OCI-LY7 (cell line): ENCODE measurements at regions not wholly inside any gene's neighbourhood (a gene's known extent, or its start where the extent isn't known, plus 50 kb on each side); places are given as distances from the start of the nearest gene placed in this dataset.
"Not testable (repeated sequence)": the region's sequence is repeated elsewhere in the genome, so short reads cannot be mapped to it uniquely, and the experiment has no call there.

Source experiments
- BruUV-seq: library from RNA; stranded (reverse); fragments of 400-500 nt; replicated peaks from 2 replicates; lab custom pipeline; 2021; lab: Mats Ljungman, UMichigan
- CTCF ChIA-PET: fragments of 300-600 bp; sonication (Branson Sonifier 250); formaldehyde crosslinking; loops from one replicate; lab custom pipeline; 2022; ENCODE audit warnings: antibody characterized with exemption; ENCODE audit not compliant: unreplicated experiment; lab: Charles Lee
- POLR2A ChIA-PET: fragments of 300-600 bp; sonication (Branson Sonifier 250); formaldehyde crosslinking; loops from one replicate; lab custom pipeline; 2022; ENCODE audit warnings: antibody characterized with exemption; lab: Charles Lee
- DNase-seq: peaks from one replicate; pipeline ENCODE4 v3.0.0-alpha.2; 2015; ENCODE audit warnings: low spot score
- H2AFZ ChIP-seq: fragments of 200-600 bp; sonication (generic), shearing (Covaris generic); 2 replicates; pipeline ENCODE4 v1.6.1; 2014; ENCODE audit warnings: mild to moderate bottlenecking, antibody characterized with exemption, low read length, moderate library complexity
- H3K27ac ChIP-seq: fragments of 200-600 bp; sonication (generic); 2 replicates; pipeline ENCODE4 v1.5.1; 2014; ENCODE audit warnings: mixed run types, low read depth, mild to moderate bottlenecking, moderate library complexity, low read length, inconsistent platforms; ENCODE audit not compliant: poor library complexity, severe bottlenecking
- H3K36me3 ChIP-seq: fragments of 200-600 bp; sonication (generic); 2 replicates; pipeline ENCODE4 v1.6.1; 2014; ENCODE audit warnings: mild to moderate bottlenecking, antibody characterized with exemption, low read length, moderate library complexity, mixed read lengths; ENCODE audit not compliant: insufficient read depth
- H3K4me1 ChIP-seq: fragments of 200-600 bp; sonication (generic); 2 replicates; pipeline ENCODE4 v1.5.1; 2014; ENCODE audit warnings: mild to moderate bottlenecking, low read length; ENCODE audit not compliant: insufficient read depth, poor library complexity, severe bottlenecking
- H3K4me2 ChIP-seq: fragments of 200-600 bp; sonication (generic); 2 replicates; pipeline ENCODE4 v1.6.1; 2014; ENCODE audit warnings: mild to moderate bottlenecking, low read length
- H3K4me3 ChIP-seq: fragments of 200-600 bp; sonication (generic); 2 replicates; pipeline ENCODE4 v1.5.1; 2014; ENCODE audit warnings: mild to moderate bottlenecking, low read depth, low read length; ENCODE audit not compliant: poor library complexity, severe bottlenecking
- H3K79me2 ChIP-seq: fragments of 200-600 bp; sonication (generic); 2 replicates; pipeline ENCODE4 v1.6.1; 2016; ENCODE audit warnings: low read depth, mild to moderate bottlenecking, low read length, moderate library complexity, mixed read lengths; ENCODE audit not compliant: insufficient read depth
- H3K9me2 ChIP-seq: fragments of 200-600 bp; sonication (generic); 2 replicates; pipeline ENCODE4 v1.6.1; 2016; ENCODE audit warnings: mild to moderate bottlenecking, low read length, mixed read lengths; ENCODE audit not compliant: insufficient read depth
- H3K9me3 ChIP-seq: fragments of 200-600 bp; sonication (generic); 2 replicates; pipeline ENCODE4 v1.6.1; 2014; ENCODE audit warnings: mild to moderate bottlenecking, mixed run types, low read length, mixed read lengths
- H4K20me1 ChIP-seq: fragments of 200-600 bp; sonication (generic); 2 replicates; pipeline ENCODE4 v1.6.1; 2014; ENCODE audit warnings: mild to moderate bottlenecking, antibody characterized with exemption, low read length, moderate library complexity, mixed read lengths; ENCODE audit not compliant: insufficient read depth
- CTCF ChIP-seq: fragments of 200-600 bp; sonication (generic); conservative IDR thresholded peaks from 2 replicates; pipeline ENCODE4 v1.5.1; 2014; ENCODE audit warnings: mild to moderate bottlenecking, antibody characterized with exemption, low read length, moderate library complexity, mixed read lengths
- EZH2phosphoT487 ChIP-seq: fragments of 200-600 bp; sonication (generic); IDR thresholded peaks from 2 replicates; pipeline ENCODE4 v1.6.1; 2018; ENCODE audit warnings: low read depth, borderline replicate concordance, mild to moderate bottlenecking, mixed run types, antibody characterized with exemption, low read length, moderate library complexity, mixed read lengths
- intact Hi-C: fragments of 100-400 bp; cut with micrococcal nuclease; formaldehyde crosslinking; loops from one replicate; pipeline ENCODE4 v1.10.0; 2022; ENCODE audit not compliant: unreplicated experiment

GRCh38 chr19:28122734-28123133 lies 1090.2 kb downstream of the UQCRFS1 start:
- no peak for DNase-seq
- Histone ChIP-seq H3K9me2 (no peaks in the 10 kb centered on the region), H3K4me1 (no peaks in the 10 kb centered on the region), H3K4me2 (no peak overlapping the region), H3K4me3 (no peak overlapping the region), H3K9me3 (no peaks in the 10 kb centered on the region), H3K27ac (no peak overlapping the region), H2AFZ (no peak overlapping the region), H3K36me3 (no peaks in the 10 kb centered on the region), H4K20me1 (no peaks in the 10 kb centered on the region), H3K79me2 (no peaks in the 10 kb centered on the region)
- POLR2A ChIA-PET: interaction anchor here (0.5 kb wide), 1 partner anchor 112 kb away, joined by 3 read pairs; no protein-coding TSS in a partner anchor
- CTCF ChIA-PET: no interaction called here
- intact Hi-C loops: no loop called here
- no TSS peak for BruUV-seq
- no peak for TF ChIP-seq CTCF
- no peak for TF ChIP-seq EZH2phosphoT487

- Histone ChIP-seq H3K79me2 (no peaks in the 10 kb centered on the region), H3K4me3 (no peak overlapping the region), H3K9me3 (no peaks in the 10 kb centered on the region), H3K4me2 (no peak overlapping the region), H3K36me3 (no peaks in the 10 kb centered on the region), H4K20me1 (no peaks in the 10 kb centered on the region), H2AFZ (no peak overlapping the region), H3K9me2 (no peaks in the 10 kb centered on the region), H3K4me1 (no peaks in the 10 kb centered on the region), H3K27ac (no peak overlapping the region)
- intact Hi-C loops: no loop called here
- no TSS peak for BruUV-seq
- POLR2A ChIA-PET: interaction anchor here (1.0 kb wide), 1 partner anchor 9 kb away, joined by 3 read pairs; no protein-coding TSS in a partner anchor
- CTCF ChIA-PET: no interaction called here
- no peak for DNase-seq
- no peak for TF ChIP-seq EZH2phosphoT487
- TF ChIP-seq CTCF: no peak
These were observed 1094.7 kb downstream of the UQCRFS1 start for GRCh38 chr19:28118235-28118634.

DNA sequence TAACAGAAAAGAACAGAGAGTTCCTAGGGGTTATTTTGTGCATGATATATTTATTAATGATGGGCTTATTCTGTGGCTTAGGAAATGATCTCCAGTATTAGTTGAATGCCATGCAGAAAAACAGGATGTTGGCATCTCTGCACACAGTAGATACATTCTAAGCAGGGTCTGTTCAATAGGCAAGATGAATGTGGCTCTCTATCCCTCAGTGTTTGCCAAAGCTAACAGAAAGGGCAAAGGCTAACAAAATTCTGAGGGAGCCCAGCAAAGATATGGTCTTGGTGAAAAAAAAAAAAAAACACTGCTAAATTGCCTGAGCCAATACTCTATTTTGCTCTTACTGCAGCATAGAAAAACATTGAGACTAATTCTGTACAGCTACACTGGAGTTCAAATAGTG lies 1095.8 kb downstream of the UQCRFS1 start:
- Histone ChIP-seq H3K9me3 (no peaks in the 10 kb centered on the region), H3K9me2 (no peaks in the 10 kb centered on the region), H3K27ac (no peak overlapping the region), H3K4me2 (no peak overlapping the region), H3K4me1 (no peaks in the 10 kb centered on the region), H3K36me3 (no peaks in the 10 kb centered on the region), H3K79me2 (no peaks in the 10 kb centered on the region), H4K20me1 (no peaks in the 10 kb centered on the region), H3K4me3 (no peak overlapping the region), H2AFZ (no peak overlapping the region)
- no peak for DNase-seq
- no TSS peak for BruUV-seq
- intact Hi-C loops: no loop called here
- CTCF ChIA-PET: no interaction called here
- POLR2A ChIA-PET: interaction anchor here (0.7 kb wide), 1 partner anchor 23 kb away, joined by 3 read pairs; no protein-coding TSS in a partner anchor
- TF ChIP-seq EZH2phosphoT487 (no peak), CTCF (no peak)

- H3K9me2 ChIP-seq, H3K4me3 ChIP-seq, H4K20me1 ChIP-seq, H3K27ac ChIP-seq, POLR2A ChIA-PET, H3K4me1 ChIP-seq, H3K36me3 ChIP-seq, DNase-seq, H3K9me3 ChIP-seq, H3K79me2 ChIP-seq, H3K4me2 ChIP-seq, intact Hi-C loops, H2AFZ ChIP-seq, BruUV-seq, CTCF ChIA-PET: not testable (repeated sequence)
These were observed 1096.6 kb downstream of the UQCRFS1 start for GRCh38 chr19:28116379-28116778.
